GM13976 (cell line): ENCODE measurements at regions not wholly inside any gene's neighbourhood (a gene's known extent, or its start where the extent isn't known, plus 50 kb on each side); places are given as distances from the start of the nearest gene placed in this dataset.

Experiments used
- DNase-seq: peaks from one replicate; pipeline ENCODE4 v3.0.0; 2012; ENCODE audit warnings: low spot score
- in situ Hi-C: fragments of 300-500 bp; cut with MboI; formaldehyde crosslinking; loops from one replicate; pipeline ENCODE4 v1.12.0; 2022; ENCODE audit warnings: low sequenced_read_pairs, mixed read lengths, inconsistent platforms; ENCODE audit not compliant: unreplicated experiment
- TF ChIP-seq, protein P1 (sequence below): IDR thresholded peaks from 2 replicates; pipeline ENCODE4 v1.5.1; 2012; ENCODE audit warnings: borderline replicate concordance, mild to moderate bottlenecking; ENCODE audit not compliant: insufficient read depth; ENCODE audit errors: extremely low read depth, missing control alignments, control extremely low read depth

DNA sequence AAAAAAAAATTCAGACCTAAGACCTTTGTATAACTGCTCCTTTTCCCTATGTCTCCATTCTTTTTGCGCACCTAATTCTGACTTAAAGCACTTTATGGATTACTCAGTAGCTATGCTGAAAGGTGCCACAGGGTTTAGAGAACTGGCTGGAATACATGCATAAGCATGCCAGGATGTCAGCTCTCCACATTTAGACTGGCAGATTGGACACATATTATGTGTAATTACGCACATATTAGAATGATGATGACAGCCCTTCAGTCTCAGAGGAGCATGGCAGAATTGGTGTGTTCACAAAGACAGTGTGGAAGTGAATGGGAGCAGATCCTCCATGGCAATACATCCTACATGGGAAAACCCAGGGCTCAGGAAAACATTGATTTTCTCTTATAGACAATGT is 108.1 kb upstream of the LSAMP start:
- in situ Hi-C loops, result no loop called here
- no peak for DNase-seq
- TF ChIP-seq, protein P1, sequence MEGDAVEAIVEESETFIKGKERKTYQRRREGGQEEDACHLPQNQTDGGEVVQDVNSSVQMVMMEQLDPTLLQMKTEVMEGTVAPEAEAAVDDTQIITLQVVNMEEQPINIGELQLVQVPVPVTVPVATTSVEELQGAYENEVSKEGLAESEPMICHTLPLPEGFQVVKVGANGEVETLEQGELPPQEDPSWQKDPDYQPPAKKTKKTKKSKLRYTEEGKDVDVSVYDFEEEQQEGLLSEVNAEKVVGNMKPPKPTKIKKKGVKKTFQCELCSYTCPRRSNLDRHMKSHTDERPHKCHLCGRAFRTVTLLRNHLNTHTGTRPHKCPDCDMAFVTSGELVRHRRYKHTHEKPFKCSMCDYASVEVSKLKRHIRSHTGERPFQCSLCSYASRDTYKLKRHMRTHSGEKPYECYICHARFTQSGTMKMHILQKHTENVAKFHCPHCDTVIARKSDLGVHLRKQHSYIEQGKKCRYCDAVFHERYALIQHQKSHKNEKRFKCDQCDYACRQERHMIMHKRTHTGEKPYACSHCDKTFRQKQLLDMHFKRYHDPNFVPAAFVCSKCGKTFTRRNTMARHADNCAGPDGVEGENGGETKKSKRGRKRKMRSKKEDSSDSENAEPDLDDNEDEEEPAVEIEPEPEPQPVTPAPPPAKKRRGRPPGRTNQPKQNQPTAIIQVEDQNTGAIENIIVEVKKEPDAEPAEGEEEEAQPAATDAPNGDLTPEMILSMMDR, result no peak

DNA sequence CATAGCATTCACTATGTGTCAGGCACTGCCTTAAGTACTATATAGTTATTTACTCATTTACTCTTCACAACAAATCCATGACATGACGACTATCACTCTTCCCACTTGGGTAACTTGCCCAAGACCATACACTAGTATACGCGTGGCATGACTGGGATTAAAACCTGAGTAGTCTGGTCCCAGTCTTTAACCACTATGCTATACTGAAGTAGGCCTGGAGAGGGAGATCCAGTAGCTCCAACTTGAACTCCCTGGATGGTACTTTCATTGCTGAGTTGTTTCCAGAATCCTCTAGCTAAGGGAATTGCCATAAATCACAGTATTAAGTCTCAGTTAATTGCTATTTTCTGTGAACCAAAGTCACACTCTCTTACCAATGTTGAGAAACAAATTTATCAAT is 116.2 kb upstream of the LSAMP start:
- TF ChIP-seq, protein P1, result no peak
- in situ Hi-C loops, result no loop called here
- no peak for DNase-seq

DNA sequence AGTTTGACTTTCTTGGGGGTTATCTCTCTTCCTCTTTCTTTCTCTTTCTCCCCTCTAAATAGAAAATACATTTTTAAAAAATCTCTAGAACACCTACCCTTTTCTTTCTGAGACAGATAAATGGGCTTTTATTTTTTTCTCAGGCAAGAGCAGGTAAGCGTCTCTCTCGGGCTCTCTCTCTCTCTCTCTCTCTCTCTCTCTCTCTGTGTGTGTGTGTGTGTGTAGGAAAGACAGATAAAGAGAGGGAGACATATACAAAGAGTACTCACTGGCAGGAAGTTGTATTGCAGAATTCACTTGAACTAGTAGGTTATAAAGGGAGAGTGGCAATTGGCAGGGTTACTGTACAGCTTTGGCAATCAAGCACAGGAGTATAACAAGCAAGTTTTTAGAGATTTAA is 118.1 kb upstream of the LSAMP start:
- in situ Hi-C loops, result no loop called here
- no peak for DNase-seq
- TF ChIP-seq, protein P1, result no peak

DNA sequence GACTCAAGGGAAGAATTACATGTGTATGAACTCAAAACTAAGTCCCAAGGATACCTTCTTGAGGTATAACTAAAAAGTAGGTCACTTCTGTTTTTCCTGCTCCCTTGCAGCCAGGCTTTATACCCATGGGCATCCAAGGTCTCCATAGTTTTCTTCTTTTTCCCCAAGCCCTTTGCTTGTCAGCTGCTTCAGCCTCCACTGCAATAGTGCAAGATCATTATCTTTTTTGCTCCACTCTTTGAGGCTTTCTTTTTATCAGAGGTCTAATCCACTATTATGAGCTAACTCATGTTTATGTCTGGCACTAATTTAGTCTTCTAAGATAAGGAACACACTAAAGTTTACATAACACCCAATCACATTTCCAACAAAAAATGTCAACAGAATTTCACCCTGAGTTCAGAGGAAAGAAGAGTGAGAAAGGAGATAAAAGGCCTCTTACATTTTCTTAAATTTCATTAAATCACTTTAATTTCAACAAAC is 121.2 kb upstream of the LSAMP start:
- in situ Hi-C loops, result no loop called here
- no peak for DNase-seq
- TF ChIP-seq, protein P1, result no peak

DNA sequence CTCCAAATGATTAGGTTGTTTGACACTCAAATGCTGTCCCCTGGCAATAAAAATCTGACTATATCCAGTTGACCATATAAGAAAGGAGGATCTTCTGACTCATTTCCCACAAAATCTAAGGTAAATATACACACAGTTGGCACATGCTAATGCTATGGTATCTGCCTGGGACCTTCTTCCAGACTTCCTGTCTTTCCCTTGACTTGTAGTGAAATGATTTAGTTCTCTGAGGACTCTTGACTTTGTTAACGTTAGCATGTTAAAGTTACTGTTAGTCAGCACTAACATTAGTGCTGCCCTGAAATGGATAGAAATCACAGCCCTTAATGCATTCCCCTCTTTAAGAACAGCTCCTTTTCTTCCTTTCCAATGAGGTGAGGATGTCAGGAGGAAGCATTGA is 124.3 kb upstream of the LSAMP start:
- TF ChIP-seq, protein P1, result no peak
- in situ Hi-C loops, result no loop called here
- no peak for DNase-seq

DNA sequence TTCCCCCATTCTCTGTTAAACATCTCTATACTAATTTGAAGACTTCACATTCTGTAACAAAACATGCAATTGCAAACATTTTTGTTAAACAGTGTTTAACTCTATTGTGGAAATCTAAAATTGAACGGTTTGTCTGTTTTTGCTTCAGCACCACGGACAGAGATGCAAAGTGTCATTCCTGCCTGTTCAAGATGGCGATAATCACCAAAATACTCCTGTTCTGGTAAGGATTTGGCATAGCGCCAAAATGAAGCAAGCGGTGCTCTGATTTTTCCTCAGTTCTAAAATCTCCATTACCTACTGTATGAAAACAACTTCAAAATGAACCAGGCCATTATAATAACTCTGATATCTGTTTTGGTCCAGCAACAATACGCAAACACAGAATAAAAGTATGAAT is 129.7 kb upstream of the TUSC7 start:
- TF ChIP-seq, protein P1, result no peak
- in situ Hi-C loops, result no loop called here
- DNase-seq, result no peak
